Activated CD4-positive, CD25-positive, alpha-beta regulatory T cell treated with anti-CD3 and anti-CD28 coated beads, Interleukin-2, amount 50 U/mL, for 24 hours (primary cell): ENCODE measurements at regions not wholly inside any gene's neighbourhood (a gene's known extent, or its start where the extent isn't known, plus 50 kb on each side); places are given as distances from the start of the nearest gene placed in this dataset.

Source experiments
- ATAC-seq, 2 donors: fragments of 150-1000 bp; cut with Tn5 transposase; one replicate each; pipeline ENCODE4 v1.10.0; 2021; ENCODE audit warnings: mild to moderate bottlenecking in 1 of 2, moderate library complexity in 1 of 2

DNA sequence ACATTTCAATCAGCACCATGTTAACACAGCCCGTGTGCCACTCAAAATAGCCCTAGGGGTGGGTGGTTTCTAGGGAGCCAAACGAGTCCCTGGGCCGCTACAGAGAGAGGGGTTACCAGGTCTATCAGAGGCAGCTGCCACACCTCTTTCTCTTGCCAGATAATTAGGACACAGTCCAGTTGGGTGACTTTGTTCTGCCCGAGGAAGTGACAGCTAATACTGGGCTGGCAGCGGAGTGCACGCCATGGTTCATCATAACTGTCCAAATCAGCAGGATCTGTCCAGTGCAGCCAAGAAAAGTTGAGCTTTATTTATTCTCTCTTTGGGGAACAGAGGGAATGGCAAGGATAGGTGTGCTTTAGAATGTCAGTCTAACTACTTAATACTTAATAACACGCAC is 583.8 kb downstream of the BRINP1 start:
- ATAC-seq = no peak

DNA sequence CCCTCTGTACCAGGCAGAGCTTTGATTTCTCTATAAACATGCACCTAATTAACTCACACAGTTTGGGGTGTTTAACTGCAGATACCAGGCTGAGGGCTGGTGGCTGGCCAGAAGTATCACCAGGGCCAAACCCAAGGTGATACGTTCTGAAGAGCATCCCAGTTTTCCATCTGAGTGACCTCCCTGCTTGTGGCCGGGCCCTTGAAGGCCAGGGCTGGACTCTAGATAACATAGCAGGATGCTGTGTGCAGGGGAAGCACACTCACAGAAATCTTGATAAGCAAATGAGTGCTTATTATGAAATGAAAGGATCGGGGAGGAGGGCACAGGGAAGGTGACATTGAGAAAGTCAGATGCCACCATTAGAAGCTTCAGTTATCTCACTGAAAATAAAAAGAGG is 582.4 kb downstream of the BRINP1 start:
- no peak for ATAC-seq

DNA sequence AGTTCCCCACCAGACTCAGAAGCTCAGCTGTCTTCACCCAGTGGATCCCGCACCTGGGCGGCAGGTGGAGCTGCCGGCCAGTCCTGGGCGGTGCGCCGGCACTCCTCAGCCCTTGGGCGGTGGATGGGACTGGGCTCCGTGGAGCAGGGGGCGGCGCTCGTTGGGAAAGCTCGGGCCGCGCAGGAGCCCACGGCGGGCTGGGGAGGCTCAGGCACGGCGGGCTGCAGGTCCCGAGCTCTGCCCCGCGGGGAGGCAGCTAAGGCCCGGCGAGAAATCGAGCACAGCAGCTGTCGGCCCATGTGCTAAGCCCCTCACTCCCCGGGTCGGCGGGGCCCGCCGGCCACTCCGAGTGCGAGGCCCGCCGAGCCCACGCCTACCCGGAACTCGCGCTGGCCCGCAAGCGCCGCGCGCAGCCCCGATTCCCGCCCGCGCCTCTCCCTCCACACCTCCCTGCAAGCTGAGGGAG is 560.0 kb downstream of the BRINP1 start:
- no peak for ATAC-seq

DNA sequence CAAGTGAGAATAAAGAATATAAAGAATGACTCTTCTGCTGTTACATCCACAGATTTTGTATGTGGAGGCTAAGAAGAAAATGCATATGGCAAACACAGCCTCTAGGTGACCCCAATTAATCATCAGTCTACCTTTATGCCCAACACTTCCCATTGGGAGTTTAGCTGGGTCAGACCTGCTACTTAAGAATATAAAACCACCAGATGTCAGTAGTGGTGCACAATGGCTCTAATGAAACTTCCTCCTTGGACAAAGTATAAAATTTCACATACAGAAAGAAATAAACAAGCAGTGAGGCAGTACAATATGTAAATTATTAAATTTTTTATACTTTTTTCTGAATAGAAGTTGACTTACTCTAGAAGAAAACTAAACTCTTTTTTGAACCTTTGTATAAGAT is 539.9 kb downstream of the BRINP1 start:
- ATAC-seq = no peak

DNA sequence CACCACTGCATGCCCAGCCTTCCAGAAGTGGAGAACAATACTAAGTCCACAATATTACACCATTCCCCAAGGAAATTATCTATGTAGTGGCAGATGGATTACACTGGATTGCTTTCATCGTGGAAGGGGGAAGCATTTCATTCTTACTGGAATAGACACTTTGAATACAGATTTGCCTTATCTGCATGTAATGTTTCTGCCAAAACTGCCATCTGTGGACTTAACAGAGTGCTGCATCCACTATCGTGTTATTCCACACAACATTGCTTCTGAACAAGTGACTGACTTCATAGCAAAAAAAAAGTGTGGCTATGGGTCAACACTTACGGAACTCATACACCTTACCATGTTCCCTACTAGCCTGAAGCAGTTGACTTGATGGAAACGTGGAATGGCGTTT is 536.9 kb downstream of the BRINP1 start:
- no peak for ATAC-seq

DNA sequence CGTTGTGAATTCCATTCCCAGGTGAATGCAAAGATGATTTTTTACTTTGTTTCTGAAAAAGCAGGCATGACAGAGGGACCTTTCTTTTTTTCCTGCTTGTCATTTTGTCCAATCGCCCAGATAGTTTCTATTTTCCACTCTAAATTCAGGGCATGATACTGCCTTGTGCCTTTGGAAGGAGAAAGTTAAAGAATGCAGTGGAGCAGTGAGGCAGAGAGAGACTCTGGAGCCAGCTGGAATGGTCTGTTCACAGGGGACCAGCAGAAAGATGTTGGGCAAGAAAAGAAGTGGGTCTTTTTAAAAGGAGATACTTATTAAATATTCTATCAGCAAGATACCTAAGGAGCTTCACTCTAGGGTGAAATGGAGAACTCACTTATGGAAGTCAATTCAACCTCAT is 532.3 kb downstream of the BRINP1 start:
- no peak for ATAC-seq

DNA sequence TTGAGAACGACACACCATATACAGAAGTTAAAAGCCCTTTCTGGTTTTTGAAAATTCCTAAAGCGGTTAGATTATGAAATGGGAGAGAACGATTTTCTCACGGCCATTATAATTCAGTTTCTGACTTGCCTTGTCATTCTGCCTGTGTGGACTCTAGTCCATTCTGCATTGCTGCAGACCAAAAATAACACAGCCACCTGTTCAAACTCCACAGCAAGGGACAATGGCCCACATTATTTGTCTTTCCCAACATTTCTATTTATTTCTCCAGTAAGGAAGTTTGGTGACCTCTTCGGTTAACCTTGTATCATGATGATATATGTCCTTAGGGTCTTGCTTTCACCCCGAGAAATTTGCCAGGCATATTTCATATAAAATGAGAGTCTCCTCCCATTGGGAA is 497.7 kb downstream of the BRINP1 start:
- no peak for ATAC-seq

DNA sequence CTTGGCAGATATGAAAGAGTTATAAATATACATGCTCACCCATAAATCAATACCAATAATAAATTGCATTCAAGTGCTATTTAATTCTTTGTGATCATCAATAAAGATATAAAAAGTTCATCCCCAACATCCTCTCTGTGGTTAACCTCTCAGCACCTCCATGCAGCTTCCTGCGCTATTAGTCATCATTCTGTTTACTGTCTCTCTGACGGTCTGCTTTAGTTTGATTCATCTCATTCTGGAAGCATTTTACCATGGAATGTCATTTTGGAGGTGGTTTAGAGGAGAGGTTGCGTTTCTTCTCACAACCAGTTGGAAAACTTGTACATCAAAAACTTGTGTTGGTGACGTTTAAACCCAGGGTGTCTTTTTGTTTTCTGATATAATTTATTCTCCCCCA is 486.6 kb downstream of the BRINP1 start:
- ATAC-seq = no peak

DNA sequence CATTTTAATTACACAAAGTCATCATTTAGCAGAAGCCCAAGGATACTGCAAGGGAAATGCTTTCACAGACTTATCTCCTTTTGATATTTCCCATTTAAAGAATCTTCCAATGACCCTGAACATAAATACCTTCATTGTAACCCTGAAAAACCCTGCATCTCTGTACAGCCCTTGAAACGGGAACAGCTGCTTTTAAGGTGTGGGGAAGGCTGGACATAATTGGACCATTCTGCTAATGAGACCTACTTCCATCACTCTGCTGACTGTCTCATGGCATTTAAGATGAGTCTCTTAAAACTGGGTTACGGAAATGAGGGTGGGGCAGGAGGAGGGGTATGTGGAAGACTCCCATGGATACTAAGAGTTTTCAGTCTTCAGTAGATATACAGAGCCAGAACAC is 485.8 kb downstream of the BRINP1 start:
- ATAC-seq = no peak

DNA sequence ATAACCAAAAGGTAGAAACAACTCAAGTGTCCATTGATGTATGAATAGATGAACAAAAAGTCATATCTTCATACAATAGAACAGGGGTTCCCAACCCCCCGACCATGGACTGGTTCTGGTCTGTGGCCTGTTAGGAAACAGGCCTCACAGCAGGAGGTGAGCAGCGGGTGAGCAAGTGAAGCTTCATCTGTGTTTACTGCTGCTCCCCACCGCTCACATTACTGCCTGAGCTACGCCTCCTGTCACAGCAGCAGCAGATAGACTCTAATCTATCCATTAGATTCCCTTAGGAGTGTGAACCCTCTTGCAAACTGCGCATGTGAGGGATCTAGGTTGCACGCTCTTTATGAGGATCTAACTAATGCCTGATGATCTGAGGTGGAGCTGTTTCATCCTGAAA is 478.0 kb downstream of the BRINP1 start:
- no peak for ATAC-seq

DNA sequence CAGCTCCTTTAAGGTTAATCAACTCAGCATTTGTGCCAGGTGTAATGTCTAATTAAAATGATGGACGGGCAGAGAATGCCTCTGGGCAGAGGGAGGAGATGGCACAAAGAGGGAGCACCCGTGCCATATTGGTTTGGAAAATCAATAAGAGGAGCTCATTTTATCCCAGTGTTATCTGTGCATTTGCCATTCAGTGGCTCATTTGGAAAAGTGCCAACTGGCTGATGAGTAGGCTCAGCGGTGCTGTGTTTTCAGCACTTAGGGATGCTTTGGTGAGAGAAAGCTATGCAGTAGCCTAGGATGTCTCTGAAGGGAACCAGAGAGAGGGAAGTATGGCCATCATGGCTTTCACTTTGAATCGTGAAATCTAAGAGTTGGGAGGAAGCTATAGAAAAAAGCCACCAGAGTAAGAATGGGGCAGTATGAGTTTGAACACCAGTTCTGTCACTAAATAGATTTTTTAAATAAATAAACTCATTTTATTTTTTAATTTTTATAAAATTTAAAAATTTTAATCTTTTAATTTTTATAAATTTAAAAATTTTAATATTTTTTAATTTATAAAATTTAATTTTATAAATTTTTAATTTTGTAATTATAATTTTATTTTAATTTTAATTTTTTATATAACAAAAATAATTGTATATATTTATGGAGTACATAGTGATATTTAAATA is 472.8 kb downstream of the BRINP1 start:
- ATAC-seq = no peak

DNA sequence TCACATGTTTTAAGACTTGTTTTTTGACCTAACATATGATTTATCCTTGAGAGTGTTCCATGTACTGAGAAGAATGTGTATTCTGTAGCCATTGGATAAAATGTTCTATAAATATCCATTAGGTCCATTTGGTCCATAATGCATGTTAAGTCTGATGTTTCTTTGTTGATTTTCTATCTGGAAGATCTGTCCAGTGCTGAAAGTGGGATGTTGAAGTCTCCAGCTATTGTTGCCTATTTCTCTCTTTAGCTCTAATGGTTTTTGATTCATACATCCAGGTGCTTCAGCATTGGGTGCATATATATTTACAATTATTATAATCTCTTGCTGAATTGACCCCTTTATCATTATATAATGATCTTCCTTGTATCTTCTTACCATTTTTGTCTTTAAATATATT is 451.1 kb downstream of the BRINP1 start:
- no peak for ATAC-seq

DNA sequence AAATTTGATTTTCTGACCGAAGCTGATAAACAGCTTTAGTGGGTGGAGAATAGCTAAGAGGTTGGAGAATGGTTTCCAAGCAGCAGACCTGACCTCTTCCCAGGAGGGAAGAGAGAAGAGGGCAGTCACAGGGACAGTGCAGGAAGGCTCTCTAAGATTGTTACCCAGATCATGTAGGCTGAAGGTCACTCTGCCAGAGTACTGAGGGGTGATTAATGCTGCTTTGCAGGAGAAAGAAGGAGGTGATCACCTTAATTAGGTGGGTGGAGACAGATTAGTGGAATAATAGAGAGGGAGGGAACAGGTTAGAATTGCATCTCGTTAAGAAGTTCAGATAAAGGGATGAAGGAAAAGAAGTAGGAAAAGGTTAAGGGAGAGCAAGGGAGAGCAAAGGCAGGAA is 440.5 kb downstream of the BRINP1 start:
- ATAC-seq = no peak

DNA sequence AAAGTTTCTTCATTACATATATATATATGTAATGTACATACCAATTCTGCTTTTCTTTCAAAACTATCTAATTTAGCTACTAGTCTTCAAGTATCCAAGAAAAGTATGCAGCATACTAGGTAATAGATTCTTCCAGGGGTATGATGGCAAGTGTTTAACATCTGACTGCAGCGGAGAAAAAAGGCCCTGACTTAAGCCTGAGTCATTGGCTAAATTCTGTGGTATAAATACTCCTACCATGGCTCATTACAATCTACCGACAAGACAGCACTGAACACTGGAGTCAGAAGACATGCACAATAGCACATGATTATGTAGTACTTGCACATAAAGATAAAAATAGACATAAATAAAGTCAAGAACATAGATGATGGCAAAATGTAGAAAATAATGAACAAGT is 439.9 kb downstream of the BRINP1 start:
- no peak for ATAC-seq

DNA sequence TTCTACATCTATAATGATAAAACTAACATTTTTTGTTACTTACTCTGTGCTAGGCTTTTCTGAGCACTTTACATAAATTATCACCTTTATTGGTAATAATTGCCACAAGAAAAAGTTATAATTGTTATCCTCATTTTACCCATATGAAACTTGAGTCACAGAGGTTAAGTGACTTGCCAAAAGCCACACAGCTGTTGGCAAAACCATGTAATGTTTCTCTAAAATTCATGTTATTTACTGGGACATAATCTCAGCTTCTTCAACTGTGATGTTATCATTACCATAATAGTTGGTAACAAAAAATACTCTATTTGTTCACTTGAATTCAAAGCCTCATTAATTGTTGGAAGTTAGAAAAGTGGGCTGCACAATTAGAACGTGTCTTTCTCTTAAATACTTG is 437.3 kb downstream of the BRINP1 start:
- ATAC-seq = no peak

DNA sequence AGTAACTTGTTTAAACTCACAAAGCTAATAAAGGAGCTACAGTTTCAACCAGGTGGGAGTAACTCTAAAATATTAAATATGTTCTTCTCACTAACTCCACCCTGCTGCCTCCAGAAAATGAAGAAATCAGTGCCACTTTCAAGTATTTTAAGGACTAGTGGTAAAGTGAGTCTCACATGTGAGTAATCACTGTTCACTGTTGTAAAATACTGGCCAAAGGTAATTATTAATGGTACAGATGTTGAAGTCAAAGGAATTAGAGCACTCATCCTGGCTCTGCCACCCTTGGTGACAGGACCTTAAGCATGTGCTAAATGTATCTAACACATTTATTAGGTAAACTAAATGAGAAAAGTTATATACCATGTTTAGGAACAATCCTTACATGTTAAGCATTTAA is 430.7 kb downstream of the BRINP1 start:
- ATAC-seq = no peak

DNA sequence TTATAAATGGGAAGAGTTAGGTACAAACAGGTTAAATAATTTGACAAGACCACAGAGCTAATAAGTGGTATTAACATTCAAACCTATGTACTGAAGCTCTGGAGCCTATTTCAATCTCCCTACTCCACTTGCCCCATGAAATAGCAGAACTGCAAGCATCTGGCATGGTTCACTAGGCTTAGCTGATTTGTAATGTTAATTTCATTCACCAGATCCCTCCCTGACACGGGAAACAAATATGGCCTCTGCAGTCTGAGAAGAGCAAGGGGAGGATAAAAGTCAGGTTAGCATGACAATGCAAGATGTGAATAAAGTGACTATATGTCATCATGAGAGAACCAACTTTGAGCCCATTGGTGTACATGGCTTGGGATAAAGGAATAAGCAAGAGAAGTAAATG is 428.8 kb downstream of the BRINP1 start:
- no peak for ATAC-seq

DNA sequence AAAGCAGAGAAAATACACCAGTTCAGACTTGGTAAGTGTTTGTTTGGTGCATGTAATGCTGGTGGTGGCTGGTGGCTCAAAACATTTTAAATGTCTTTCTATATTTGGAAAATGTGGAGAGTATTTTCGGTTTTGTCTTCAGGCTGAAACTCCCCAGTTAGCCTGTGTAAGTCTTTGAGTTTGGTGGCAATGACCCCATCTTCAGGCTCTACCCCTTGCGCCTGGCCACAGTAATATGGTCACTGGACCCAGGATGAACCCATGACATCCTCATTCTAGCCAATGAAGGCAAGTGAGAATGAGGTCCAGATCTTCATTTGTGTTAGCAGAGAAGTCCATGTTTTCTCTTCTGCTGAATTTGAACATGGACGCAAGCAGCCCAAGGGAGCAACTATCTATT is 422.6 kb downstream of the BRINP1 start:
- ATAC-seq = no peak

DNA sequence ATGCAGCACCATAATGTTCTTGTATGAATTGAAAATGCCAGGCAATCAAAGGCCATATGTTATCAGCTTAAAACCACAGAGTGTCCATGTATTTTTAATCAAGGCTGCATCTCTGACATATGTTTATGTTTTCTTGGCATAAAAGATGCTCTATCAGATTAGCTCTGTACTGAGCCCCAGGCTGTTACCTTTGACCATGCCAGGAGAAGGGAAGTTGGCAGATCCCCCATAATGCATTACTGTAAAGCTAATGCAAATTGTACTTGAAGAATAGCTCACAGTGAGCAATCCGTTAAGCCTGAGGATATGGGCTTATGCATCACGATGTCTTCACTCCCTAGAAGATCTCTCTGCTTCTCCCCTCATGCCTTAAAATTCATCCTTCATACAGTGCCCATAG is 414.4 kb downstream of the BRINP1 start:
- no peak for ATAC-seq

DNA sequence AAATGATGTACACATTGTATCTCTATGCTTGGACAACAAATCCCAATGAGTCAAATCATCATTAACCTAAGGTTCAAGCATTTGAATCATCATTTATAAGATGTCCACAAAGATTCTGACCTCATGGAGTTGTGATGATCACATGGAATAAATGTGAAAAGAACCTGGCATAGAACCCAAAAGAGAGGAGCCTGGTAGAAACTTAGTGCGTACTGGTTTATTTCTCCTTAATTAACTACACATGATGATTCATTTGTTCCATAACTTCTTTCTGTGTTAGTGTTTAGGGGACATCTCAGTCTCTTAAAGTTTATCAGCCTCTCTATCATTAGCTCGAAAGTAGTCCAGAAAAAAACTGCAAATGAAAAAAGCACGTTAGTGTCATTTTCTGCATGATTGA is 411.6 kb downstream of the BRINP1 start:
- ATAC-seq = no peak

DNA sequence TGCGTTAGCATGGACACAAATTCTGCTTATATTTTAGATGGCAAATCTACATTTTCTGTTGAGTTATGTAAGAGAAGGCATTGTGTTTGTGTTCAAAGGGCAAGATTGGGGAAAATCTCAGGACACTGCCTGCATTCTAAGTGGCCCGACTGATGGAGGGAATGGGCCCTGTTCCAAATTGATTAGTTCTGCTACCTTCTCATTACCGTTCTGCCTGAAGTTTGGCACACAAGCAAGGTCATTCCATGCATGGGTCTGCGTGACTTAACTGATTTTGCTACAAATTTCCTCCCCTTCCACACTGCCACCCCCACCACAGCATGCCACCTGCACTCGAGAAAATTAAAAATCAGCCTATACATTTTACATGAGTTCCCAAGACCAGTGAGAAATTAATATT is 409.9 kb downstream of the BRINP1 start:
- ATAC-seq = no peak

DNA sequence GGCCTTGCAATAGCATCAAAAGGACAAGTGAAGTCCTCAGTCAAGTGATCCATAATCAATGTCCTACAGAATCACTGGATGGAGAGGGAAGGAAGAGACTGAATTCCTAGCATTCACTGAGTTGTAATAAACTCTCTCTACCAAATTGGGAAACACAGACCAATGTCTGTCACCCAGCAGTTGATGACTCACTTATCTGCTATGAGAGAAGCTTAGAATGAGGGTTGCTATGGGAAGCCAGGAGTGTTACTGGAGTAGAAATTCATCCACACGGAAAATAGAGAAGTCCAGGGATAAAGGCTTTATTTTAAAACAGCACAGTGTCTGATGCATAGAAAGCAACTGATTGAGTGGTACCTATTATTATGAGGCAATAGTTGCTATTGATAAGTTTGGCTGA is 407.4 kb downstream of the BRINP1 start:
- no peak for ATAC-seq

DNA sequence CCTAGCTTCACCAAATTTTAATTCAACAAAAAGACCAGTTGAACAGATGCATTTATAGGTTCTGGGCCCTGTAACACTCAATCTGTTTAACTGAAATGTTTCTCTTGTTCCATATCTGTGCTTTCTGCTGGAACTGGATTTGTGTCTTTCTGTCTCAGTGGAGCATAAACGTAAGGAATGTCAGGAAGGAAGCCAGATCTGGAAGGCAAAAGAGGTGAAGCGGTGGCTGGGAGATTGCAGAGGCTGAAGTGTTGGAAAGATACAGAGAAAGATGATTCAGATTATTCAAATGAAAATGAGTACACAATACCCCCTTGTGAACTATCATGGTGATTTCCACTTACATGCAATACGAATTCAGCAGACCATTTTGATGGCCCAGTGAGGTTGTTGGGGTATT is 406.8 kb downstream of the BRINP1 start:
- ATAC-seq = no peak

DNA sequence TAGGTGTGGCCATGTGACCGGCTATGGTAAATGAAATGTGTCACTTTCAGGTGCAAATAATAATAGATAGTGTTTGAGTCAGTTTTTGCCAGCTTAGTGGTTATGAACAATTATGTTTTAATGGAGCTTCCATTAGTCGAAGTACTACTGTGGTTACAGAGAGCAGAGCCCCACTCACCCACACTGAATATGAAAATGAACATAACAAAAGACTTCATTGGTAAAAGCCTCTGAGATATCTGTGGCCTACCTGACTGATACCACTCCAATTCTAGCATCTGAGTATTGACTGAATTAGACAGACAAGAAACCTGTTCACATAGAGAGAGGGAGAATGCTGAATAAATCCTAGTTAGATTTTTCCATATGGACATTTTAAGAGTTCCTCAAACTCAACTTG is 405.6 kb downstream of the BRINP1 start:
- ATAC-seq = no peak

DNA sequence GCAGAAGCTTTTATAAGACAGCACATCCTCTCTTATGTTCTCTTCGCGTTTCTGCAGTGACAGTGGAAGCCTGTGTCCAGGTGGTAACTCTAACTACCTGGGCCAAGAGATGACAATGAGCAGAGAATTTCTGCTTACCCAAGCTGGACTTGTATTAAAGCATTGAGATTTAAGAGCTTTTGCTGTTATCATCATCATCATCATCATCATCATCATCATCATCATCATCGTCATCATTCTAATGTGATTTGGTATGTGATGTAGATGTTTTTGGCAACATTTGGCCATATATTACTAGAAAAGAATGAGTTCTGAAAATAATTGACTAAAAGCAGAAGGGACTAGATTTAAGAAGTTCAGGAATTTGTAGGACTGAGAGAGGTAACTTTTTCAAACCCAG is 401.3 kb downstream of the BRINP1 start:
- no peak for ATAC-seq

DNA sequence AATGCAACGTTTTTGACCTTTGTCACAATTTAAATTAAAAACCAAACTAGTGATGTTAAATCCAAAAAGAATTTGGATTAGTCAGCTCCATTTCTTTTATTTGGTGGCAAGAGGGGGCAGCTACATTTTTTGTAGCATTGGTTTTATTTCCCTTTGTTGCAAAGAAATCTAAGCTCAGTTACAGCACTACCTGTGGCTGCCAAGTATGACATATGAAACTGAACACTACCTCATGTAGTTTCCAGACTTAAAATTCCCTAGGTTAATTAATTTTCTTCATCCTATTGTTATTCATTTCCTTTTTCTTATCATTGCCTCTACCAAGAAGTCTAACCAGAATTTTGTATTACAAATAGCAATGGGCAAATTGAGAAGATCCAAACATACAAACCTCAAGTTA is 393.5 kb downstream of the BRINP1 start:
- no peak for ATAC-seq
